Heart left ventricle (tissue), 13 donors: ENCODE measurements at regions not wholly inside any gene's neighbourhood (a gene's known extent, or its start where the extent isn't known, plus 50 kb on each side); places are given as distances from the start of the nearest gene placed in this dataset.

Source experiments
- CTCF ChIP-seq, 12 donors: fragments of 200-600 bp; sonication (generic) in 4 of 12; IDR thresholded peaks; one replicate each; pipeline versions ENCODE4 v1.5.0 to v1.8.0; 2018 to 2022; ENCODE audit warnings: antibody characterized with exemption in 12 of 12, mild to moderate bottlenecking in 5 of 12
- POLR2A ChIP-seq, 2 donors: fragments of 450-650 bp; IDR thresholded peaks; one replicate each; pipeline ENCODE4 v1.6.1; 2017; ENCODE audit warnings: antibody characterized with exemption in 2 of 2, mild to moderate bottlenecking in 2 of 2, moderate library complexity in 2 of 2
- donor health status: ischemic (EF 13 %, LVEDD 7.1; RV severe dilation, severe dysfunction).
- donor health status: DM: no; HTN: yes; CAD: no.
- donor health status: DM: no; HTN: no; CAD: no.
- donor health status: ischemic (EF 25% LVEDD 6.9; RV normal size, moderate dysfunction).
- donor health status: ischemic (EF 25% LVEDD 5.7; RV mildly dilated, moderate dysfunction).
- donor health status: ischemic (EF 35%, LVEDD 5.7; RV mildly dilated, moderate dysfunction).
- donor health status: nonischemic (EF 11% LVEDD 7.7; RV severe dilation, severe dysfunction).
- donor health status: DM: yes; HTN: yes; CAD: no.
- donor health status: PGD.
- donor health status: ischemic (EF 29% LVEDD 5.4; RV normal size, mild dysfunction).
- donor health status: nonischemic (EF 23%, LVEDD 6.1; RV moderate dilation, normal function).

DNA sequence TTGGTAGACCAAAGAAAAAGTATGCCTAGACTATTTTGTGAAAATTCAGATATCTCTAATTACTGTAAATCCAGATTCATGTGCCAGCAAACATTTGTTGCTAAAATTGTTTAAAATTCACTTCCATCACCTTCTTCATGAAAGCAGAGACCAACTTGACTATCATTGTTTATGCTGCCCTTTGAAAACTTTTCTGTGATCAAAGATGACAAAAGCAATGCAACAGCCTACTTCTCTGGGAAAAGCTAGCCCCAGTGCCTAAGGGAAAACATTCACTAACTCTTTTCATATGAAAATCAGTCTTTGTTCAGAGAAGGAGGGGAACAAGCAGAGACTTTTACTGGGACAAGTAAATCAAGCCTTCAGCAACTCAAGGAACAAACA is 178.0 kb upstream of the P2RY1 start:
- TF ChIP-seq CTCF (IDR thresholded peaks at IDR 0.05): no peak
- no peak for TF ChIP-seq POLR2A (IDR thresholded peaks at IDR 0.05)
